Suprapubic skin (tissue), 4 donors: ENCODE measurements at regions not wholly inside any gene's neighbourhood (a gene's known extent, or its start where the extent isn't known, plus 50 kb on each side); places are given as distances from the start of the nearest gene placed in this dataset.

ENCODE experiments used
- DNase-seq, 2 donors: peaks; one replicate each; pipeline ENCODE4 v3.0.0-alpha.2; 2019; ENCODE audit warnings: low spot score in 2 of 2
- H3K27ac ChIP-seq: fragments of 200-600 bp; sonication (generic); one replicate; pipeline ENCODE4 v1.5.1; 2019
- H3K27me3 ChIP-seq: fragments of 200-600 bp; sonication (generic); one replicate; pipeline ENCODE4 v1.5.1; 2019
- H3K36me3 ChIP-seq: fragments of 200-600 bp; sonication (generic); one replicate; pipeline ENCODE4 v1.5.1; 2019
- H3K4me1 ChIP-seq: fragments of 200-600 bp; sonication (generic); one replicate; pipeline ENCODE4 v1.5.1; 2019
- H3K4me3 ChIP-seq: fragments of 200-600 bp; sonication (generic); one replicate; pipeline ENCODE4 v1.5.1; 2019; ENCODE audit warnings: mild to moderate bottlenecking
- H3K9me3 ChIP-seq: fragments of 200-600 bp; sonication (generic); one replicate; pipeline ENCODE4 v1.5.1; 2019
- EP300 ChIP-seq: sonication (generic); formaldehyde crosslinking; IDR thresholded peaks from one replicate; pipeline ENCODE4 v1.6.1; 2017; ENCODE audit warnings: antibody characterized with exemption
- POLR2A ChIP-seq, 2 donors: fragments of 450-650 bp; IDR thresholded peaks; one replicate each; pipeline ENCODE4 v1.6.1; 2017; ENCODE audit warnings: antibody characterized with exemption in 2 of 2, mild to moderate bottlenecking in 2 of 2, moderate library complexity in 2 of 2
- POLR2AphosphoS5 ChIP-seq, 3 donors: sonication (generic); formaldehyde crosslinking; IDR thresholded peaks; one replicate each; pipeline ENCODE4 v1.6.1; 2017; ENCODE audit warnings: antibody characterized with exemption in 3 of 3
- WGBS: methylation state at CpG from one replicate; pipeline ENCODE4 v1.1.5; 2018; 5-methylcytosine and 5-hydroxymethylcytosine counted together
- TF ChIP-seq, protein P1 (sequence below), 2 donors: fragments of 200-600 bp in 1 of 2; fragments of 450-650 bp in 1 of 2; sonication (generic) in 1 of 2; IDR thresholded peaks; one replicate each; pipeline ENCODE4 v1.5.1; 2016 to 2019; ENCODE audit warnings: antibody characterized with exemption in 2 of 2, mild to moderate bottlenecking in 1 of 2, moderate library complexity in 1 of 2

DNA sequence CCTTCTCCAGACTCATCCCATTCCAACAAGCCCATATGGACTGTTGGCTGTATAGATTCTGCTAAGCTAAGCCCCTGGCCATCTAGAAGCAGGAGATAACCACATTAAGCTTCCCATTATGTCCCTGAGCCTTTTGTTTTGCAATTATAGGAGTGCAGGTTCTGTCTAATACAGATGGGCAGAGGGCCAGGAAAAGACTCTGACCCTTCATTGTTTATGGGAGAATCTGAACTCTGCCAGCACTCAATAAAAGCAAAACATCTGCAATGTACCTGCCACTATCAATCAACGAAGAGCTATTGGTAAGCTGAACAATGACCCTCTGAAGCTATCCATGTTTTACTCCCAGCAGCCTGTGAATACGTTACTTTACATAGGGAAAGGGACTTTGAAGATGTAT is 207.3 kb upstream of the CLNK start:
- Histone ChIP-seq H3K36me3 (no peaks in the 10 kb centered on the region), H3K27ac (no peak overlapping the region), H3K9me3 (no peaks in the 10 kb centered on the region), H3K4me1 (no peaks in the 10 kb centered on the region), H3K27me3 (no peaks in the 10 kb centered on the region), H3K4me3 (no peak overlapping the region)
- no peak for DNase-seq
- WGBS = 30% methylated on average over 2 of the region's 2 CpGs
- TF ChIP-seq POLR2AphosphoS5 (IDR thresholded peaks at IDR 0.05) = no peak
- TF ChIP-seq, protein P1, sequence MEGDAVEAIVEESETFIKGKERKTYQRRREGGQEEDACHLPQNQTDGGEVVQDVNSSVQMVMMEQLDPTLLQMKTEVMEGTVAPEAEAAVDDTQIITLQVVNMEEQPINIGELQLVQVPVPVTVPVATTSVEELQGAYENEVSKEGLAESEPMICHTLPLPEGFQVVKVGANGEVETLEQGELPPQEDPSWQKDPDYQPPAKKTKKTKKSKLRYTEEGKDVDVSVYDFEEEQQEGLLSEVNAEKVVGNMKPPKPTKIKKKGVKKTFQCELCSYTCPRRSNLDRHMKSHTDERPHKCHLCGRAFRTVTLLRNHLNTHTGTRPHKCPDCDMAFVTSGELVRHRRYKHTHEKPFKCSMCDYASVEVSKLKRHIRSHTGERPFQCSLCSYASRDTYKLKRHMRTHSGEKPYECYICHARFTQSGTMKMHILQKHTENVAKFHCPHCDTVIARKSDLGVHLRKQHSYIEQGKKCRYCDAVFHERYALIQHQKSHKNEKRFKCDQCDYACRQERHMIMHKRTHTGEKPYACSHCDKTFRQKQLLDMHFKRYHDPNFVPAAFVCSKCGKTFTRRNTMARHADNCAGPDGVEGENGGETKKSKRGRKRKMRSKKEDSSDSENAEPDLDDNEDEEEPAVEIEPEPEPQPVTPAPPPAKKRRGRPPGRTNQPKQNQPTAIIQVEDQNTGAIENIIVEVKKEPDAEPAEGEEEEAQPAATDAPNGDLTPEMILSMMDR (IDR thresholded peaks at IDR 0.05) = no peak
- no peak for TF ChIP-seq EP300
- TF ChIP-seq POLR2A (IDR thresholded peaks at IDR 0.05) = no peak

DNA sequence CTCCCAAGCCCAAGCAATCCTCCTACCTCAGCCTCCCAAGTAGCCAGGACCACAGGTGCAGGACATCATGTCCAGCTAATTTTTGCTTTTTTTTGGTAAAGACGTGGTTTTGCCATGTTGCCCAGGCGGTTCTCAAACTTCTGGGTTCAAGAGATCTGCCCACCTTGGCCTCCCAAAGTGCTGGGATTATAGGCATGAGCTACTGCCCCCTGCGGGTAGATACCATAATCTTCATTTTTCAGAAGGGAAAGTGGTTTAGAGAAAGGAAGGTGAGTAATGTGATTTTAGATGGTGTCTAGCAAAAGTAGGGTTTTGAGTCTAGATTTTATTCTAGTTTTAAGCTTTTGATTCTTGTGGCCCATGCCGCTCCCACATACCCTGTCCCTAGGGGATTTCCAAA is 205.3 kb upstream of the CLNK start:
- no peaks in the 10 kb centered on the region for H3K27me3 ChIP-seq
- no peak for DNase-seq
- TF ChIP-seq, protein P1 (IDR thresholded peaks at IDR 0.05) = no peak
- TF ChIP-seq POLR2AphosphoS5 (IDR thresholded peaks at IDR 0.05) (no peak), EP300 (no peak), POLR2A (IDR thresholded peaks at IDR 0.05) (no peak)
- no peak overlapping the region for H3K27ac ChIP-seq
- no peaks in the 10 kb centered on the region for H3K36me3 ChIP-seq
- no peaks in the 10 kb centered on the region for H3K4me1 ChIP-seq
- no peaks in the 10 kb centered on the region for H3K9me3 ChIP-seq
- no peak overlapping the region for H3K4me3 ChIP-seq
- WGBS = 92% methylated on average over 4 of the region's 4 CpGs

DNA sequence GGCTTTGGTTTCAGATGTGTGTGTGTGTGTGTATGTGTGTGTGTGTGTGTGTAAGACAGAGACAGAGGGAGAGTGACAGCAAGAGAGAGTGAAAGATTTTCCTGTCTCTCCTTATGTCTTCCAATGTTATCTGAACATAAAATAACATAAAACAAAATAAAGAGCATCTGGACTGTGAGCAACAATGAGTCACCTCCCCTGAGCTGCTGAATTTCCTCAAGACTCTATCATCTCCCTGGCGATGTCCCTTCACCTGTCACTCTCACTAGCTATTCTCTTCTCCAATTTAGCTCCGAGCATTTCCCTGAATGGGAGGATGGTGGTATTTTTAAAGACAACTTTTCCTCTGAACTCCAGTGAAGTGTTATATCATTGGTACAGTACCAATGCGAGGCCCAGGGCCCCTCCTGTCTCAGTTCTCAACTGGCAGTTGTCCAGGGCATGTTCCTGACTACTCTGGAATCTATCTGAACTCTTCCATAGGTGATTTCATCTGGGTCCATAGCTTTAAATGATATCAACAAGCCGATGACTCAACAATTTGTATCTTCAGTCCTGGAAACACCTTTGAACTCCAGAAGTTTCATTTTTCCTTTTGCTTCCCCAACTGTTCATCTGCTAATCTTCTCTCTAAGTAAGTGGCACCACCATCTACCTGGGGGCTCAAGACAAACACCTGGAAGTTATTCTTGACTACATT is 195.0 kb upstream of the CLNK start:
- H3K27ac ChIP-seq = no peak overlapping the region
- no peaks in the 10 kb centered on the region for H3K9me3 ChIP-seq
- no peak overlapping the region for H3K4me3 ChIP-seq
- no peaks in the 10 kb centered on the region for H3K27me3 ChIP-seq
- no peak for DNase-seq
- no peak for TF ChIP-seq POLR2A (IDR thresholded peaks at IDR 0.05)
- TF ChIP-seq, protein P1 (IDR thresholded peaks at IDR 0.05) = no peak
- no peak for TF ChIP-seq POLR2AphosphoS5 (IDR thresholded peaks at IDR 0.05)
- TF ChIP-seq EP300 = no peak
- 74% methylated on average over 4 of the region's 4 CpGs for WGBS
- H3K36me3 ChIP-seq = no peaks in the 10 kb centered on the region
- no peaks in the 10 kb centered on the region for H3K4me1 ChIP-seq

DNA sequence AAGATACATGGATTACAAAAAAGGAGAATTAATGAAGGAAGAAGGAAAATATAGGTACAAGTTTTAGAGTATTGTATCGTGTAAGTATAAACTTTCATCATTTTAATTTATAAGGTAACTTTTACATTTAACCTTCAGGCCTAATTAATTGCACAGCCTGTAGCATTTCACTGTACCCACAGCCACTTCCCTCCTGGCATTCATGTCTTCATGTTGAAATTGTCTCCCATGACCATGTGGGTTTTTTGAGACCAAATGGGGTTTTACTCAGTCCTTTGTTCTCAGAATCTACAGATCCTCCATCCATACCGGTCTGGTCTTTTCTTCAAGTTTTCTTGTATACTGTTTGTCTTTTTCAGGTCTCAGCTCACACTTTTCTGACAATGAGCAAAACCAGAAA is 194.3 kb upstream of the CLNK start:
- Histone ChIP-seq H3K4me1 (no peaks in the 10 kb centered on the region), H3K27me3 (no peaks in the 10 kb centered on the region), H3K36me3 (no peaks in the 10 kb centered on the region), H3K4me3 (no peak overlapping the region), H3K9me3 (no peaks in the 10 kb centered on the region), H3K27ac (no peak overlapping the region)
- TF ChIP-seq EP300 (no peak), POLR2A (IDR thresholded peaks at IDR 0.05) (no peak), POLR2AphosphoS5 (IDR thresholded peaks at IDR 0.05) (no peak)
- TF ChIP-seq, protein P1 (IDR thresholded peaks at IDR 0.05) = no peak
- DNase-seq = no peak
- WGBS = 89% methylated on average over 2 of the region's 2 CpGs

DNA sequence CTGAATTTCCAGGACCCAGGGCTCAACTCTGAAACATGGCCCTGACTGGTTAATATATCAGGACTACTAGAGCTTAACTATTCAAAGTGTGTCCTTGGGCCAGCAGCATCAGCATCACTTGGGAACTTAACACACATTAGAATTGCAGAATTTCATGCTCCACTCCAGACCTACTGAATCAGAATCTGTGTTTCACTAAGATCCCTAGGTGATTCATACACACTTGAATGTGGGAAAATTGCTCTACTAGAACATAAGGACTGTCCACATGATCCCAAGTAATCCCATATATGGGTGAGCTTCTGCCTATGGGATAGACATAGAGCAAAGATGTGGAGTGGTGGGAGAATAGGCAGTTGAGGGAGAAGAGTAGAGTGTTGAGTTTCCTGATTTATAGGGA is 192.5 kb upstream of the CLNK start:
- DNase-seq = no peak
- TF ChIP-seq, protein P1 (IDR thresholded peaks at IDR 0.05) = no peak
- TF ChIP-seq EP300 = no peak
- Histone ChIP-seq H3K27ac (no peak overlapping the region), H3K27me3 (no peaks in the 10 kb centered on the region), H3K9me3 (no peaks in the 10 kb centered on the region), H3K4me1 (no peaks in the 10 kb centered on the region), H3K4me3 (no peak overlapping the region), H3K36me3 (no peaks in the 10 kb centered on the region)
